ENCODE measurements at regions not wholly inside any gene's neighbourhood (a gene's known extent, or its start where the extent isn't known, plus 50 kb on each side); places are given as distances from the start of the nearest gene placed in this dataset.

- TF ChIP-seq, protein P1, sequence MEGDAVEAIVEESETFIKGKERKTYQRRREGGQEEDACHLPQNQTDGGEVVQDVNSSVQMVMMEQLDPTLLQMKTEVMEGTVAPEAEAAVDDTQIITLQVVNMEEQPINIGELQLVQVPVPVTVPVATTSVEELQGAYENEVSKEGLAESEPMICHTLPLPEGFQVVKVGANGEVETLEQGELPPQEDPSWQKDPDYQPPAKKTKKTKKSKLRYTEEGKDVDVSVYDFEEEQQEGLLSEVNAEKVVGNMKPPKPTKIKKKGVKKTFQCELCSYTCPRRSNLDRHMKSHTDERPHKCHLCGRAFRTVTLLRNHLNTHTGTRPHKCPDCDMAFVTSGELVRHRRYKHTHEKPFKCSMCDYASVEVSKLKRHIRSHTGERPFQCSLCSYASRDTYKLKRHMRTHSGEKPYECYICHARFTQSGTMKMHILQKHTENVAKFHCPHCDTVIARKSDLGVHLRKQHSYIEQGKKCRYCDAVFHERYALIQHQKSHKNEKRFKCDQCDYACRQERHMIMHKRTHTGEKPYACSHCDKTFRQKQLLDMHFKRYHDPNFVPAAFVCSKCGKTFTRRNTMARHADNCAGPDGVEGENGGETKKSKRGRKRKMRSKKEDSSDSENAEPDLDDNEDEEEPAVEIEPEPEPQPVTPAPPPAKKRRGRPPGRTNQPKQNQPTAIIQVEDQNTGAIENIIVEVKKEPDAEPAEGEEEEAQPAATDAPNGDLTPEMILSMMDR (IDR thresholded peaks at IDR 0.05), result no peak
- no peak for TF ChIP-seq POLR2A (IDR thresholded peaks at IDR 0.05)
These were observed 509.7 kb downstream of the CCDC85A start for GRCh38 chr2:56693501-56693900.

Measured in esophagus squamous epithelium (tissue), 4 donors.